Stomach (tissue), 8 donors: ENCODE measurements at regions not wholly inside any gene's neighbourhood (a gene's known extent, or its start where the extent isn't known, plus 50 kb on each side); places are given as distances from the start of the nearest gene placed in this dataset.

Experiments
- DNase-seq, 2 donors: peaks; one replicate each; pipeline versions ENCODE4 v3.0.0 to v3.0.0-alpha.2; 2013 to 2019
- H3K27ac ChIP-seq, 5 donors: fragments of 200-600 bp in 4 of 5; sonication (generic) in 4 of 5; one replicate each; pipeline ENCODE4 v1.5.1; 2013 to 2019; ENCODE audit warnings: mild to moderate bottlenecking in 1 of 5, moderate library complexity in 1 of 5
- H3K27me3 ChIP-seq, 3 donors: fragments of 200-600 bp; sonication (generic); one replicate each; pipeline ENCODE4 v1.5.1; 2017 to 2019; ENCODE audit warnings: mixed run types in 1 of 3
- H3K36me3 ChIP-seq, 4 donors: fragments of 200-600 bp; sonication (generic); 1 replicate in 3 of 4; 2 replicates in 1 of 4; pipeline ENCODE4 v1.5.1; 2016 to 2019
- H3K4me1 ChIP-seq, 4 donors: fragments of 200-600 bp; sonication (generic); one replicate each; pipeline ENCODE4 v1.5.1; 2016 to 2019
- H3K4me3 ChIP-seq, 4 donors: fragments of 200-600 bp; sonication (generic) in 3 of 4; one replicate each; pipeline ENCODE4 v1.5.1; 2016 to 2019; ENCODE audit warnings: mild to moderate bottlenecking in 1 of 4
- H3K9me3 ChIP-seq, 4 donors: fragments of 200-600 bp; sonication (generic); one replicate each; pipeline ENCODE4 v1.5.1; 2016 to 2019
- EP300 ChIP-seq: sonication (generic); formaldehyde crosslinking; IDR thresholded peaks from one replicate; pipeline ENCODE4 v1.6.1; 2017; ENCODE audit warnings: antibody characterized with exemption
- POLR2A ChIP-seq, 4 donors: fragments of 450-650 bp; IDR thresholded peaks; one replicate each; pipeline ENCODE4 v1.6.1; 2016; ENCODE audit warnings: antibody characterized with exemption in 4 of 4, control low read depth in 2 of 4, mild to moderate bottlenecking in 1 of 4, moderate library complexity in 1 of 4
- POLR2AphosphoS5 ChIP-seq, 3 donors: sonication (generic); formaldehyde crosslinking; IDR thresholded peaks; one replicate each; pipeline ENCODE4 v1.6.1; 2016; ENCODE audit warnings: antibody characterized with exemption in 3 of 3
- WGBS, 5 donors: extraction: QIAGEN DNeasy Blood & Tissue Kit in 3 of 5; methylation state at CpG; one replicate each; pipeline versions ENCODE4 v1.1.5 to v1.1.7; 2013 to 2018; 5-methylcytosine and 5-hydroxymethylcytosine counted together
- intact Hi-C: fragments of 100-400 bp; cut with DNase I; formaldehyde crosslinking; loops from one replicate; pipeline ENCODE4 v1.15.1; 2023; ENCODE audit warnings: low total_unique reads
- TF ChIP-seq, protein P1 (sequence below), 7 experiments: fragments of 450-650 bp in 4 of 7; fragments of 200-600 bp in 3 of 7; sonication (generic) in 3 of 7; IDR thresholded peaks; one replicate each; pipeline ENCODE4 v1.5.1; 2016 to 2019; ENCODE audit warnings: antibody characterized with exemption in 7 of 7, control low read depth in 2 of 7, mild to moderate bottlenecking in 1 of 7
- donor health status: healthy with polysubstance abuse.
- donor health status: Bipolar disorder and iron deficiency.
- donor health status: healthy.

DNA sequence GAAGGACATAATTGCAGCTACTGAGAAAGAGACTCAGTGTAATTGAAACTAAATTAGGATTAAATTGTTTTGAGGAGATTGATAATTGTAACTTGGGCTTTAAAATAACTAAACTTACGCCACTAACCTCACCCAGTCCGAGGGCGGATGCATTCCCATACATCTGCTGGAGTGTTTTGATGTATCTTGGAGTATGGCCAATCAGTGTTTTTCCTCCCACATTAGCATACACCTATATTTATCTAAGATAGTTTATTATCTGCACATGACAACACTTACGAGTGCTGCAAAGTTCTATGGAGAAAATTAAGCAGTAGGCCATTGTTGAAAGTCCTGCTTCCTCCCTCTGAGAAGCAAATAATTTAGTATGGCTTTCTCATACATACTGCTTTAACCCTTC lies 184.7 kb upstream of the PLEKHG7 start:
- Histone ChIP-seq H3K27ac (no peak overlapping the region), H3K27me3 (no peaks in the 10 kb centered on the region), H3K4me1 (peaks cover 0 to 17% (median 0%) of the 10 kb centered on the region in 4 donors), H3K4me3 (no peak overlapping the region), H3K9me3 (no peaks in the 10 kb centered on the region), H3K36me3 (no peaks in the 10 kb centered on the region)
- intact Hi-C loops, result no loop called here
- peak in 1 of 2 donors; percentile 42 for DNase-seq
- TF ChIP-seq, protein P1, sequence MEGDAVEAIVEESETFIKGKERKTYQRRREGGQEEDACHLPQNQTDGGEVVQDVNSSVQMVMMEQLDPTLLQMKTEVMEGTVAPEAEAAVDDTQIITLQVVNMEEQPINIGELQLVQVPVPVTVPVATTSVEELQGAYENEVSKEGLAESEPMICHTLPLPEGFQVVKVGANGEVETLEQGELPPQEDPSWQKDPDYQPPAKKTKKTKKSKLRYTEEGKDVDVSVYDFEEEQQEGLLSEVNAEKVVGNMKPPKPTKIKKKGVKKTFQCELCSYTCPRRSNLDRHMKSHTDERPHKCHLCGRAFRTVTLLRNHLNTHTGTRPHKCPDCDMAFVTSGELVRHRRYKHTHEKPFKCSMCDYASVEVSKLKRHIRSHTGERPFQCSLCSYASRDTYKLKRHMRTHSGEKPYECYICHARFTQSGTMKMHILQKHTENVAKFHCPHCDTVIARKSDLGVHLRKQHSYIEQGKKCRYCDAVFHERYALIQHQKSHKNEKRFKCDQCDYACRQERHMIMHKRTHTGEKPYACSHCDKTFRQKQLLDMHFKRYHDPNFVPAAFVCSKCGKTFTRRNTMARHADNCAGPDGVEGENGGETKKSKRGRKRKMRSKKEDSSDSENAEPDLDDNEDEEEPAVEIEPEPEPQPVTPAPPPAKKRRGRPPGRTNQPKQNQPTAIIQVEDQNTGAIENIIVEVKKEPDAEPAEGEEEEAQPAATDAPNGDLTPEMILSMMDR (IDR thresholded peaks at IDR 0.05), result no peak
- no peak for TF ChIP-seq POLR2A (IDR thresholded peaks at IDR 0.05)
- peak in 1 of 3 donors; percentile 8 for TF ChIP-seq POLR2AphosphoS5 (IDR thresholded peaks at IDR 0.05)
- 33 to 66% (median 41%) methylated on average over 4 of the region's 4 CpGs for WGBS, 5 donors

DNA sequence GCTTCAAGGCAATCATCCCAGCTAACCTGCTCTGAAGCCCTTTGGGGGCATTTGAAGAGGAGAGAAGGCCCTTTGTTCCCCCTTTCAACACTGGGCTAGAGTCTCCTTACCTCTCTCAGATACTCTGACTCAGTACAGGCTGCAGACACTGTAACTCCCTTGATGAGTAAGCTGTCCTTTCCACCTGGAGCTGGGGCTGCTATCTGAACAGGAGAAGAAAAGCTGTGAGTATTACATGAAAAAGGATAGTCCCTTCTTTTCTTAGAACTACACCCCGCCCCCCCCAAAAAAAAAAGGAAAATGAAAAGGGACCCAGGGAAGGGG lies 186.6 kb upstream of the PLEKHG7 start:
- intact Hi-C loops, result no loop called here
- H3K36me3 ChIP-seq, result no peaks in the 10 kb centered on the region
- peaks cover 0 to 17% (median 0%) of the 10 kb centered on the region in 4 donors for H3K4me1 ChIP-seq
- no peak overlapping the region for H3K4me3 ChIP-seq
- no peaks in the 10 kb centered on the region for H3K27me3 ChIP-seq
- 33 to 92% (median 78%) methylated on average over 1 of the region's 1 CpG for WGBS, 5 donors
- no peak for TF ChIP-seq POLR2AphosphoS5 (IDR thresholded peaks at IDR 0.05)
- no peak for TF ChIP-seq EP300
- no peak for DNase-seq
- H3K9me3 ChIP-seq, result no peaks in the 10 kb centered on the region
- peak overlapping the region in 1 of 5 donors; percentile 3 for H3K27ac ChIP-seq

DNA sequence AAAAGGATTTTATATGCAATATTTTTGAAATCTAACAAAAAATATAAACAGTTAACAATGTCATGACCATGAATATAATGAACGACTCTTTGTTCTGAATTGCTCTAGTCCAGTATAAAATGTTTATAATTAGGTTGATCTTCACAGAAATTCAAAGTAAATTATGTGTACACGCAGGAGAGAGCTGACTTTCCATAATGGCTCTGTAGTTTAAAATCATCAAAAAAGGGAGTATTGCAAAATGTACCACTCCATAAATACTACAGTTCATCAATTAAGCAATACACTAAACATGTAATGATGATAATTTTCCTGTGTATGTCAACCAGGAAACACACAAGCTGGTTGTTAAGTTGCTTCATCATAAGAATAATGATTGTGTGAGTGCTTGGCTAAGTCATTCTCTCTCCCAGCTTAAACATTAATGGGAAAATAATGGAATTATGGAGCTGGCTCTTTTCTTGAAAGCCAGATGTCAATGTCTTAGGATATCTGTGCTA lies 189.5 kb upstream of the PLEKHG7 start:
- WGBS, 5 donors, result 77 to 87% (median 80%) methylated on average over 2 of the region's 2 CpGs
- intact Hi-C loops, result no loop called here
- no peaks in the 10 kb centered on the region for H3K27me3 ChIP-seq
- no peak overlapping the region for H3K4me3 ChIP-seq
- no peaks in the 10 kb centered on the region for H3K36me3 ChIP-seq
- H3K4me1 ChIP-seq, result peaks cover 0 to 6% (median 0%) of the 10 kb centered on the region in 4 donors
- no peaks in the 10 kb centered on the region for H3K9me3 ChIP-seq
- H3K27ac ChIP-seq, result no peak overlapping the region
- DNase-seq, result no peak
- TF ChIP-seq POLR2A (IDR thresholded peaks at IDR 0.05), result no peak
- TF ChIP-seq, protein P1 (IDR thresholded peaks at IDR 0.05), result no peak
- no peak for TF ChIP-seq EP300
- TF ChIP-seq POLR2AphosphoS5 (IDR thresholded peaks at IDR 0.05), result no peak

DNA sequence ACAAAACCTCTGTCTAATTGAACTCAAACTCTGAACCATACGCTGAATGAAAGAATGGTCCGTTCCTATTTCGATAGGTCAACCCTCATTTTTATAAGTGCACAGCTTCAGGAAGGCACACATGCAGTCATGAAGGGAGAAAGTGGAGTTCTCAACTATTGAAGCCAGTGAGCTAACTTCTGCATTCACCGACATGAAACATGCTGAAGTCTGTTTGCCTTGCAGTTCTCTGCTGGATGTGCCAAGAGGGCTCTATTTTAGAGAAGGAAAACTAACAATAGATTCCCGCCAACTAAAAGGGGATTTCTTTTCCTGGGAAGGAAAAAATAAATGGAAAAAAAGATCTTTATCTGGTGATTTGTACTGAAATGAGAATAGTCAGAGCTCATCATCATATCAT lies 191.0 kb upstream of the PLEKHG7 start:
- H3K4me3 ChIP-seq, result no peak overlapping the region
- no peaks in the 10 kb centered on the region for H3K27me3 ChIP-seq
- TF ChIP-seq, protein P1 (IDR thresholded peaks at IDR 0.05), result no peak
- TF ChIP-seq EP300, result no peak
- TF ChIP-seq POLR2A (IDR thresholded peaks at IDR 0.05), result no peak
- TF ChIP-seq POLR2AphosphoS5 (IDR thresholded peaks at IDR 0.05), result no peak
- 72 to 87% (median 76%) methylated on average over 5 of the region's 5 CpGs for WGBS, 5 donors
- H3K9me3 ChIP-seq, result no peaks in the 10 kb centered on the region
- no peaks in the 10 kb centered on the region for H3K36me3 ChIP-seq
- H3K27ac ChIP-seq, result peak overlapping the region in 1 of 5 donors; percentile 3
- peak in 1 of 2 donors; percentile 20 for DNase-seq
- intact Hi-C loops, result no loop called here
- H3K4me1 ChIP-seq, result peaks cover 0 to 5% (median 3%) of the 10 kb centered on the region in 4 donors

DNA sequence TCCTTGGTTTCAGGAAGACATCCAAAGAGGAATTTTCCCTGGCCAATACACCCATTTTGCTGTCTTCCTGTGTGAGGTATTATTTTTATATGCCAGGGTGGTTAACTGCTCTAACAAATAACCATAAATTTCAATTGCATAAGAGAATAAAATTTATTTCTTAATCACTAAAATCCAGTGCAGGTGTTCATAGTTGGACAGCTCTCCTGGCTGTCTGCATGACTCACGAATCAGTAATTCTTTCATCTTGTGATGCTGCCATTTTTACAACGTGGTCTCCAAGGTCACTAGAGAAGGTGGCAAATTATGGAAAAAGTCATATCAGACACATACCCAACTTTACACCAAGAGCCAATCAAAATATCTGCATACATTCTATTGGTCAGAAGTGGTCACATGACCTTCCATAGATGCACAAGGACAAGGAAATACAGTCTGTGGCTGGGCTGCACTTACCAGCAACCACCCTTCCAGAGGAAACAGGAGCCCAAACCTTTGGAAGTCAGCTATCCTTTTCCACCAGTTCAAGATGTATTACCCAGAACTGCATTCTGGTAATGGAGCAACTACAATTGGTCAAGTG lies 193.5 kb upstream of the PLEKHG7 start:
- Histone ChIP-seq H3K4me3 (no peak overlapping the region), H3K9me3 (no peaks in the 10 kb centered on the region), H3K27ac (no peak overlapping the region), H3K36me3 (no peaks in the 10 kb centered on the region), H3K27me3 (no peaks in the 10 kb centered on the region), H3K4me1 (peaks cover 19 to 28% (median 24%) of the 10 kb centered on the region in 4 donors)
- 69 to 81% (median 73%) methylated on average over 2 of the region's 2 CpGs for WGBS, 5 donors
- no peak for DNase-seq
- intact Hi-C loops, result no loop called here
- TF ChIP-seq, protein P1 (IDR thresholded peaks at IDR 0.05), result no peak
- TF ChIP-seq POLR2AphosphoS5 (IDR thresholded peaks at IDR 0.05) (no peak), POLR2A (IDR thresholded peaks at IDR 0.05) (no peak), EP300 (no peak)
